ENCODE measurements at regions not wholly inside any gene's neighbourhood (a gene's known extent, or its start where the extent isn't known, plus 50 kb on each side); places are given as distances from the start of the nearest gene placed in this dataset.

- no peak for TF ChIP-seq CTCF (conservative IDR thresholded peaks at IDR 0.05)
- TF ChIP-seq ZFX (IDR thresholded peaks at IDR 0.05) = no peak
Measured at GRCh38 chr9:32326146-32326545, 58.3 kb upstream of the ACO1 start.

All from C4-2B (cell line).